ENCODE measurements at regions not wholly inside any gene's neighbourhood (a gene's known extent, or its start where the extent isn't known, plus 50 kb on each side); places are given as distances from the start of the nearest gene placed in this dataset.

DNA sequence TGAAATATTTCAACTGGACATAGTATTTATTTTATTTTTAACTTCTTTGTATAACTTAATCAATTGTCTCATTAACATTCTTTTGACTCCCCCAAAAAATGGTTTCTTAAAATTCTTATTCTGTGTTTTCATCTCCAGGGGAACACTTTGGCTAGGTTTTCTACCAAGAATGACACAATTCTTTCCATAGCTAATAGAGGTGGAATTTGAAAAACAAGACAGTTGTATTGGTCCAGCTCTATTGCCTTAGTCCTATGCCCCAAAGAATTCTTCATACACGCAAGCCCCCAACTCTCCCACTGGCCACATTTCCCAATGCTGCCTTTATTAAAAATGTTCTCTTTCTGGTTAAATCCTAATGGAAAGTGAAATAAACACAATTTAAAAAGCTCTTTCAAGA is 104.7 kb upstream of the PKDCC start:
- no peak for DNase-seq

DNA sequence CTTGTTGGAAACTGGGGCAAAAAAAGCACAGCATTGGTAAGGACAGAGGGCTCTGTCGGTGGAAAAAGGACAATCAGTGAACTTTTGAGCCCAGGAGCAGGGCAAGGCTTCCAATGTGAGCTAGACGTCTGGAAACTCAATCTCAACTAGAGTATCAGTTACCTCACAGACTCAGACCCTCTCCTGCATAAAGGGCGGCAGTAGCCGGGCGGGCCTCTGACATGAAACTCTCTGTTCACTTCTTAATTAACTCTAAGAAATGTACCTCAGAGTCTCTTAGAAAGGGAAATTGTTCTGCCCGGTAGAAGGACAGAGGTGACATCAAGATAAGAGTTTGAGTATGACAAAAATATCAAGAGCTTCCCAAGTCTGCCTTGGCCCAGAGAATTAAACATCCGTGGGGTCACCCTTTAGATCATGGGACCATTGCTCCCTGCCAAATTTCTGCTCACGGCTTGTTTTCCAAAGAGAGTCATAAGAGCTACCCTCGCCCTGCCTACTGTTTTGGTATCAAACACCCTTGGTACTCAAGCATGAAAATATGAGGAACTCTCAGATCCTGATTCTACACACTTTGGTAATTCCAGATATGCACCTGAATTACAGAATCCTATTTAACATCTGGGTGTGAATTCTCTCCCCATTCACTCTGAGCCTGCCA is 103.5 kb upstream of the PKDCC start:
- DNase-seq, result no peak

DNA sequence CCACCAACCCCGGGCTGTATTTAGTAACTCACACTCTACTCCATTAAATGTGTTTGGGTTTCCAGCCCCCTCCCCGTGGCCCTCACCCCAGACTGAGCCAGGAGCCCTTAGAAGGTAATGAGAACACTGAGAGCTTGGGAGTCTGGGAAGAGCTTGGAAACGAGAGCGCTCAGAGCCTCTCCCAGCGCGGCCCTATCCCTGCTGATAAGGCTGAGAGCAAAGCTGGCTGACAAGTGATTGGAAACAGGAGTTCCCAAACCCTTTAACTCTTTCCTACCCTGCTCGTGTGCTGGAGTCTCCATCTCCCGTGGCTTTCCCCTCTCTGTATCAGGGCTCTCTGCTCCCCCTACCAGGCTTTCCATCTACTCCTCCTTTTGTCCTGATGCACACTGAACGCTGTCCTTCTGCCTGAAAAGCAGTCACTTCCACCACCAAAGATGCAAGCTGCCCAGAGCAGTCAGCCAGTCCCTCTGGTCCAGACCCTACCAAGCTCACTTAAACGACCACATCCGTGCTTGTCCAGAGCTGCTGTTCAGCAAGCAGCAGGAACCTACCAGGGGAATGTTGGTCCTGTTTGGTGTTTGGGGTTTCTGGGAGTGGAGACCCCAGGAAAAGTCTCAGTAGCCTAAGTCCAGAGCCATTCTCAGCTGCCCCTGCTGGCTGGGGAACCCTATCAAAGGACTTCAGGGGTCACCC is 100.0 kb upstream of the PKDCC start:
- DNase-seq, result no peak

DNA sequence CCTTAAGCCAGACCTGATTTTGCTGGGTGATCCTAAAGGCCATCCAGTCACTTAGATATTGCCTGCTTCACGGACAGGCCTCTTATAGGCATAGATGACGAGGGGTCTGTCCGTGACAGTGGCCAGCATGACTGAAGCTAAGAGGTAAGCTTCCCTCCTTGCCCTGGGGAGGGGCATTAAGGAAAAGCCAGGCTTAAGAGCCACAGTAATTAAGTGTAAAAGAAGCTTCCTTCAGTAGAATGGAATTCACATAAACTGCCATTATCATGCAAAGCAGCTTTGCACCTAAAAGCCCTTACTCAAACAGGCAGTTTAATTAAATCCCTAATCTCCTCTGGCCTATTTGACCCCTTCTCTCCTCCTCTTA is 99.4 kb upstream of the PKDCC start:
- DNase-seq, result no peak

DNA sequence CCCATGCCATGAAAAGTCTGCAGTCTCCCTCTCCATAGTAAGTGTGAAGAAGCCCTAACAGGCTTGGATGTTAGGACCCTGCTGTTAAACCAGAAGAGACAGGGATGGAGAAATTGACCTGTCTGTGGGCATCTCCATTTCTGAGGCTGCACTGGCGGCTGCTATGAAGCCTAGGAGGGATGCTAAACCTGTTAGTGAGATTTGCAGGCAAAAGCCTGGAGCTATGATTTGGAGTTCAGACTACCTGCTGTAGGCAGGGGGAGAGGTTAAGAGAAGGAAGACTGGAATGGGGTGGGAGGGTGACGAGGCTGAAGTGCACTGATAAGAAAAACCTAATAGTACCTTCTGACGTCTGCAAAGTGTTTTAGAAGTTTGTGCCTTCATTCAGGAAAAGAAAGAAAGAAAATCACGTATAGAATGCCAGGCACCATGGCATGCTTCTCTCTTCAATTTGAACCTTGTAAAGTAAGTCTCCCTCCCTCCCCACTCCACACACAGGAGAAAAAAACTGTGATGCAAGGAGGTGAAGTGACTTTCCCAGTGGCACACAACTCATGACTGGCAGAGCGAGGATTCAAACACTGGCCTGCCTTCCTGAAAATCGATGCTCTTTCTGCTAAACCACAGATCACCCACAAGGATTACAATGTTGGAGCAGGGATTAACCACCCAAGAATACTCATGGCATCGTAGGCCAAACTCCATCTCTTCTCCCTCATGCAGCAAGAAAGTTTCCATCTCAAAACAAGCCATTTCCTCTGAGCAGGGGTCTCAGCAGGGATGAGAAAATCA is 98.5 kb upstream of the PKDCC start:
- no peak for DNase-seq

DNA sequence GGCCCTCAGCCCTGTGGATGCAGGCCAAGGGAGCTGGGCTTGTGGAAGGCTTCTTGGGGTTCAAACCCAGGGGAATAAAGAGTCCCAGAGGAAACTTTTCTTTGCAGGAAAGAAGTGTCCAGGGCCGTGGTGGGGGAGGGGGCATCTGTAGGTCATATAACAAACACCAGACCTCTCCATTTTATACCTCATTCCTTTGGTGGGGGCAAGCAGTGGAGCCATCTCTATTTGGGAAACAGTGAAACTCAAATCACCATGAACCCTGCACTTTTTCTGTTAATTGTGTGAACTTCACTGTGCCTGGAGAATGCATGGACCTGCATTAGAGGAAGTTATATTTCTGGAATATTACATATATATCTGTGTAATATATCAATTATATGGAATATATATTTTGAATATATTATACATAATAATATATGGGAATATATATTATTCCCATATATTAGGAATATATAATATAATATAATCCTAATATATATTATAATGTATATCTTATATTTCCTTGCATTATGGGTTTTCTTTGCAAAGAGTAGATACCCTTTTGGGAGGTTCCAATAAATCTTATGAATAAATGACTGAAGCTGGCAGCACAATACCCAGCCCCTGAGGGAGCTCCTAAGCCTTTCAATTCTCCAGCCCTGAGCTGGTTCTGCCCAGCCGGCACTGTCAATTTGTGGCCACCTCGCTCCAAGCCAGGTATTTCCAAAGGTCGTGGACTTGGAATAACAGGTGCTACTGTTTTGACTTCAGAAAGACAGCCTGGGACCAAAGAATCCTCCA is 97.7 kb upstream of the PKDCC start:
- no peak for DNase-seq

DNA sequence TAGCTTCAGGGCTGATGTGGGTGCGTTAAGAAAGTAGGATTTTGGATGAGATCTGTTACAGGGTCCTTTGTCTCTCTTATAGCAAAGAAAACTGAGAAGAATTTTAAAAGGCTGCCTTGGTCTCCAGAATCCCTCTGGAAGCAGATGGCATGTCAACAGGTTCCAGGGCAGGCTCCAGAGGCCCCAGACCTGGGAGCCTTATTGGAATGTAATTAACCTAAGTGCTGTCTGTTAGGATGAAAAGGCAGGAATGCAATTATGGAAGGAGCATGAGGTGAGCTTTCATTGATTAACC is 97.2 kb upstream of the PKDCC start:
- DNase-seq, result no peak

DNA sequence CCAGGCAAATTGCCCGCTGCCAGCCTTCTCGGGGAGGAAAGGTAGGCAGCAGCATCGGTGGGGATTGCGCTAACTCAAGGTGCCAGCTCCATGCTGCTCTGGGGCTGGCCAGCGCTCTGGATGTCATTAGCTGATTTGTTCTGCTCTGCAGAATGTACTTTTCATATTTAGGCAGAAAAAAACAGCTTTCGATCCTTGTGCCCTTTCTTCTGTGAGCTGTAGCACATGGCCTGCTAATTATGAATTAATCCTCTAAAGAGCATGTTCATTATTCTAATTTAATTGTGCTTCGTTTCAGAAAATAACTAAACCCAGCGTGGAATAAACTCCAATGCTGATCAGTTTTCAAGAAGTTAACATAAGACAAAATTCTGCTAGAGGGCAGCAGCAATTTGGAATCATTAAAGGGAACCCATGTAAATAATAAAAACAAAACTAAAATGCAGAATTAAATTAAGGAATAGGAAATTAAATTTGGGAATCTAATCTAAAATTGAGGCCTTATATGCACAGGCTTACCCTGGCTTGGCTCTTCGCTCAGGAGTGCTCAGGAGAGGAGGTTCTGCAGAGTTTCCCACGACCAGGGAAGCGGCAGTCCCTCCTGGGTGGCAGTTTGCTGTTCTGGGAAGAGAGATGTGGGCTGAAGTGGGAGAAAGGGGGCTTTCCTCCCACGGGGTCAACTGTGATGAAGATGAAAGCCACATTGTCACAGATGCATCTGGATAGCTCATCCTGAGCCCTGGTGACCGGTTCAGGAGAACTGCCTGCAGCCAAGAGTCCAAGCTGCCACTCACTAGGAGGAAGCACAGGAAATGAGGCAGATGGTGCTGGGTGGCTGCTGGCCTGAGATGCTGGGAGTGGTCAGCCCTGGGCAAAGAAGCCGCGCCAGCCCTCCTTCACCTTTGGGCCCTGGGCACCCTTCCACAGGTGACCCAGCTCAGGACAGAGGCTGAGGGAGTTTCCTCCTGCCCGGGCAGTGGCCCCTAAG is 93.2 kb upstream of the PKDCC start:
- DNase-seq, result no peak

DNA sequence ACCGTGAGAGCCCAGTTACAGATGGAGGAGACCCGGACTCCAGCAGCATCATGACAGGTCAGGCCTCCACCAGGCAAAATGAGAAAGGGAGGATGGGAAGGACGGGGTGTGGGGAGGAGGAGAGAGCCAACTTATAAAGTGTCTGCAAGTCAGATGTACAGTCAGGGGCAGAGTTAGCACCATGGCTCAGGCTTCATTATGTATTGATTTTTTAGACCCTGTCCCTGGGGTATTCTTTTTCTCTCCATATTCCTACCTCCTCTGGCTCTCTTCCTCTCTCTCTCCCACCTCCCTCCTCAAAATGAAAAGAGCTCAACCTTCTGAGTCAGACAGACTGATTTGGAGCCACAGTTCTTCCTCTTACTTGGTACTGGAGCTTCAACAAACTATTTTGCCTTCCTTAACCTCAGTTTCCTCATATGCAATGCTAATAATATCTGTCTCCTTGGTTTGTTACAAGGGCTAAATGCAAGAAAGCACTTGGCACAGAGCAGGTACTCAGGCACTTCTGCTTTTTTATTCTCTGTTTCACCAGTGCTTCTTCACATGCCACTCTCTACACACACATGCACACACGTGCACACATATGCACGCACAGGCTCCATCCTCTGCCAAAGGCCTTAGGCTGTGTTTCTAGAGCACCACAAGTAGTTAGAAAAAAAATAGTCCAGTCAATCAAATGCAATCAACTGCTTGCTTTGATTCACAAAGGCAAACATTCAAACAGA is 92.3 kb upstream of the PKDCC start:
- DNase-seq, result no peak

DNA sequence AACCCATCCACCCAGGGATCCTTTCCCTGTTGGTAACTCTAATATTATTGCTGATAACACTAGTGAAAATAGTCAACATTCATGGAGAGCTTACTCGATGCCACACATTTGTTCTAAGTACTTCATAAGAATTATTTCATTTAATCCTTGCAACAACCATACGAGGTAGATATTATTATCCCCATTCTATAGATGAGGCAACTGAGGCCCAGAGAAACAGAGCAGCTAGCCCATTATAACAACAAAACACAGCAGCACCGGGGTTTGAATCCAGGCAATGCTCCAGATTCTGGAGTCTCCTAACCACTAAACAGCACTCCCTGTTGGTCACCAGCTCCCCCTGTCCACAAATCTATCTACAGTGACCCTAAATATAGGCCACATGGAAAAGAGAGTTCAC is 90.4 kb upstream of the PKDCC start:
- no peak for DNase-seq

DNA sequence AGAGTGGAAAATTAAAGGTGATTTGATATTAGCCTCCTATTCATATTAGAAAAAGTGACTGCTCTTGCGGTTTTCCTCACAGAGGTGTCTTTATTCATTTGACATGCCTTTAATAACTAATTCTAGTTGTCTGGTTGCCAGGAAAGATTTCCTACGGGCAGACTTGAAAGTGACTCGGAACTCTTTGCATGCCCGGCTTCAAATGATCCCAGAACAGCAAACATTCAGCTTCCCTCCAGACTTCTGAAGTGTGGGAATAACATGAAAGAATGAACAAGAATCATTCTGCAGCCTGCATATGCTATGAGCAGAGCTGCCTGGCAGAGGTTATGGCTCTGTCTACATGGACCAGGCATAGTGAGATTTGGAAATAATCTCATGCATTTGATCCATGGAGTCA is 89.6 kb upstream of the PKDCC start:
- no peak for DNase-seq

DNA sequence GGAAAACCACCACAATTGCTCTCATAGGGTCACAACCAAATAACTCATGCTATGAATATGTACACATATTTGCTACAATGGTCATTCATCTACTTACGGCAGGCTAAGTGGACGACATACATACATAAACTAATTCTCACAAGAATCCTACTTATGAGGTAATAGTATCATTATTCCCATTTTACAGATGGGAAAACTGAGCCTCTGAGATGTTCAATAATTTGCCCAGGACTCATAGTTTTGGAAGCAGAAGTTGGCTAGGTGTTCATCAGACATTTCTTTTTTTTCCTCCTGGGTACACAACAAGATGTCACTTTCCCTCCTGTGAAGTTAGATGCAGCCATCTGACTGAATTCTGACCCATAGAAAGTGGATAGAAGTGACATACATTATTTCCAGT is 89.0 kb upstream of the PKDCC start:
- no peak for DNase-seq

DNA sequence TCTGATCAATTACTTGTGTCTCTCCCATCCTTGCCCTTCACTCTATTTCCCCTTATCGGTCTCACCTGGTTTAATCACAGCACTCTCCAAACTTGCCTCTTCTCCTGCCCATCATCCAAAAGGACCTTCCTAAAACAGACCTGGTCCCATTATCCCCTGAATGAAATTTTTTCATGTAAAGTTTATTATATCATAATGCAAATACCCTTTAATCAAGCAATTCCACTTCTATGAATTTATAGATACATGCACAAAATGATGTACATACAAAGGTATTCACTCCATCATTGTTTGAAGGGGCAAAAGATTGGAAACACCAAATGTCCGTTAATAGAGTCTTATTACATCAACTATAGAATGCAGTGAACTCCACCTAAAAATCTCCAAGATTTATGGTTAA is 88.1 kb upstream of the PKDCC start:
- DNase-seq, result no peak

DNA sequence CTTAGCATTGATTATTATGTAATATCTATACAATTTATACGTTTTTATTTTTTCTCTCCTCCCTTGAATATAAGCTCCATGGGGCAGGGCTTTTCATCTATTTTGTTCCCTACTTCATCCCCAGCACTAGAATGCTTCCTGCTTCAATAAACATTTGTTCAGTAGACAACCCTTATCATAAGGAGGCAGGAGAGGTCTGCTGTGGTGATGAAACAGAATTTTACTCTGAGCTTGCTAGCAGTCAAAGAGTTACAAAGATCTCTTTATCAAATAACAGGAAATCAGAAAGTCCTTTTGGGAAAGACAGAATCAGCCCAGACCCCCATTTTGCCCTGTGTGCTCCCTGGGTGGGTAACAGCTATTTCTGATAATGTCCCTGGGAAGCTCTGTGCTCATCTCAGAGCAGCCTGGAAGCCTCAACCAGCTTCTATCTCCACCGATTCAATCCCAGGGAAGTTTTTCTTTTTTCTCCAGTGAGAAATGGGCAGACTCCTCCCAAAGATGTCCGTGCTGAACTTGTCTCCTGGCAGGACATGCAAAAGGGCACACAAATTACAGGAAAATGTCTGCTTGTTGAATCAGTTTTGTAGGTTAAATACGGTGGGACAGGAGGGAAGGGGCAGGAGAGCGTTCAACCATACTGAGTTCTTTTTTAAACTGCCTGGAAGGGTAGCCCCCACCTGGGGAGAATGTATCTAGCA is 84.7 kb upstream of the PKDCC start:
- DNase-seq, result no peak

DNA sequence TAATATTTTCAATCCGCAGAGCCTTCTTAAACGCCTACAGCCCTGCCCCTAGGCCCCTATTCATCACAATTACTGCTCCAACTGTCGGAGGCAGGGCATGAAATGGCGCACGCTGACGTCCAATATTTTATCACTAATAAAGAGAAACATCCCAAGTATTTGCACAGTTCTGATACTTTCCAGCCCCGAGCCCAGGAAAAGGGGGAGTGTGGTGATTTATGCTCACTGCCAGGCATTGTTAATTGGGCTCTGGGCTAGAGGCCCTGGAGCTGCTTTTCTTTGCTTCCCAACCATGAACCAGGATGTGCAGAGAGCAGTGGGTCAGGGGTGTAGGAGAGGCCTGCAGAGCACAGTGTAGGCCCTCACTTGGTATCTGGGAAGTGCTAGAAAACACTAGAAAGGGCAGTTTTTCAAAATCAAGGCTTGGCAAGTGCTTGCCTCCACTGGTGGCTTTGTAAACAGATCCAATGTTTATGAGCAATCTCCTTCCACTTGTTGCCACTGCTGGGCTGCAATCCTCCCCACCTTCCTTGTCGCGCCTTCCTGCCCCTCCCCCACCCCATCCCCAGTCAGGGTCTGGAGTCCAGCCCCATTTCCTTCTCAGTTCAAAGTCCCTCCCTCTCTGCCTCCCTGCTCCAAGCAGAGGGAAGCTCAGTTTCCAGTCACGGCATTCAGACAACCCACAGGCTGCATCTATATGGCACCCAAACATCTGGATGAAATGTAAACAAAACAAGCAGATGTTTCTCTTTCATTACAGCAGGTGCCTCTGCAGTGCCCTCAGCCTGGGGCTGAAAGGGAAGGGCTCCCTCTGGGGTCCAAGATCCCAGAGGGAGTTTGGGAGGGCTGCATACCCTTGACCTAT is 83.9 kb upstream of the PKDCC start:
- no peak for DNase-seq

DNA sequence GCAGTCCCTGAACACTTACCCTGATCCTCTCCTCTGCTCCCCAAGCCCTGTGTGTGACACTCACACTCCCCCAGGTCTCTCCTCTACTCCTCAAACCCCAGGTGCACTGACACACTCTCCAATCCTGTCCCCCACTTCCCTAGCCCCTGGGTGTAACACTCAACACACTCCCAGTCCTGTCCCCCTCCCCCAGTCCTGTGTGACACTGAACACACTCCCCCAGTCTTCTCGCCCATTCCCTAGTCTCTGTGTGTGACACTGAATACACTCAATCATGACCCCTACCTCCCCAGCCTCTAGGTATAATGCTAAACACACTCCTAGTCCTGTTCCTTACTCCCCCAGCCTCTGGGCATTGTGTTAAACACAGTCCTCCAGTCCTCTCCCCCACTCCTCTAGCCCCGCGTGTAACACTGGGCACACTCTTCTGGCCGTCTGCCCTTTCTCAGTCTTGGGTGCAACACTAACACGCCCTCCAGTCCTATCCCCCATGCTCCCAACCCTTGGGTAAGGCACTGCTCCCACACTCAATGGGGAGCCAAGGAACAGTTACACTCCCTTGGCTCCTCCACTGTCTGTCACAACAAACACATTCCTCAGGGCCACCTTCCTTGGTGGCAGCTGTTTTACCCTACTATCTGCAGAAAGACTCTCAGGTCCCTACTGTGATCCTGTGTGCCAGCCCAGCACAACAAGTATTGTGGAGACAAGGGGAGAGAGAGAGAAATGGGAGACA is 82.5 kb upstream of the PKDCC start:
- no peak for DNase-seq

DNA sequence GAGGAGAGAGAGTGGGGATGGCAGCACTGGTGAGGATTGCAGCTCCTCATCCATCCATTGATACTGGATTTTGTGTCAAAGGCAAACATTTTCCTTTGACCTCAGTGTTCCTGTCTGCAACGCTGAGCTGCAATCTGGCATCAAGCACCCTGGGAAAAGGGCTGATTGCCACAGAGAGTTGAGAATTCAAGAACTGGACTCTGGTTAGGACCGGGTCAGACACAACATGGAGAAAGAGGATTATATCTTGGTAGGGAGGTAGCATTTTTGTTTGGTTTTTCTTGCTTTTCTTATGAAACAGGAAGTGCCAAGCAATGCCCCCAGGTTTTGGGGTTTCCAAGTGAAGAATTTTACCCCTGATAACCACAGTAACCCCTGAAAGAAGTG is 81.9 kb upstream of the PKDCC start:
- no peak for DNase-seq

DNA sequence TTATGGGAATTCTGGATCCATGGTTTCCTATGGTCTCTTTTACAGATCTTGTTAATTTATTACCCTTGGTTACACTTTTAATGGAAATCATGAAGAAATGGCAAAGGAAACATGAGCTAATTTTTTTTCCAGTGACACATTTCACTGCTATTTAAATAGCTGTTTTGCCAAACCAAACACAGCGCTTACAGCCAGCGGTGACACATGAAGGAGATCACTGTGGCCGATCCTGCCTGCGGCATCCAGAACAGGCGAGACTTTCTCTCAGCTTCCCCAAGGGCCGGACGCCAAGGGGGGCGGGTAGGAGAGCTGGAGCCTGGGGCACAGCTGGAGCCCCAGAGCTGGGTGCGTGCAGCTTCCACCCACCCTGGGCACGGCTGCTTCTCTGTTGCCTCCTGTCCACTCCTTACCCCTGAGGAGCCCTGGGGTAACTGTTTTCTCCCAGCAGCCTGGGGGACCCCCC is 81.4 kb upstream of the PKDCC start:
- no peak for DNase-seq

DNA sequence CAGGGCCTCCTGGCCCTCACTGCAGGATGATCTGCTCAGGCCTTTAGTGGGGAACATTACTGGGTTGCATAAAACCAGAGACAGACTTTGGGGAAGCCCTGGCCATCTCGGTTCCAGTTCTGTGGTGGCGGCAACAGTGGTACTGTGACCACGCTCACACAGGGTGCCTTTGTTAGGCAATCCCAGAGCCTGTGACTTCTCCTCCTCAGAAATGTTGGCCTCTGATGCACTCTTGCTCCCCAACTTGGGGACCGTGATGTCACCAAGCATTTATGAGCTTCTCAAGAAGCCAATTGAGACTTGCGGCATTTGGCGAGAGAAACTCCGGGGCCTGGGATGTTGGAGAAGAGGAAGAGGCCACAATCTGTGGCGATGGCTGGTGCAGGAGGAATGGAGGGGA is 80.9 kb upstream of the PKDCC start:
- no peak for DNase-seq
